IMR-90 (cell line): ENCODE measurements at regions not wholly inside any gene's neighbourhood (a gene's known extent, or its start where the extent isn't known, plus 50 kb on each side); places are given as distances from the start of the nearest gene placed in this dataset.

Experiments
- ATAC-seq: fragments of 200-7000 bp; cut with Tn5 transposase; 2 replicates; pipeline ENCODE4 v1.9.1; 2020; ENCODE audit warnings: low read depth, mild to moderate bottlenecking, moderate library complexity
- BruUV-seq: library from RNA; stranded (reverse); fragments of 400-500 nt; replicated peaks from 2 replicates; lab custom pipeline; 2021; lab: Mats Ljungman, UMichigan
- CTCF ChIA-PET: fragments of 300-600 bp; formaldehyde crosslinking; extraction: SDS; loops from one replicate; lab custom pipeline; 2021; ENCODE audit warnings: antibody characterized with exemption; lab: Yijun Ruan, JAX
- POLR2A ChIA-PET: fragments of 300-600 bp; sonication (Branson Sonifier 250); formaldehyde crosslinking; loops from one replicate; lab custom pipeline; 2022; ENCODE audit warnings: antibody characterized with exemption; ENCODE audit not compliant: unreplicated experiment; lab: Charles Lee
- DNase-seq: peaks from one replicate; pipeline ENCODE4 v3.0.0; 2013
- H2AFZ ChIP-seq: replicated peaks from 2 replicates; pipeline ENCODE3; 2013; ENCODE audit warnings: low read length, mild to moderate bottlenecking; ENCODE audit not compliant: poor library complexity
- H2AK5ac ChIP-seq: 2 replicates; pipeline ENCODE4 v1.6.1; 2013; ENCODE audit warnings: low read depth, low read length, inconsistent platforms
- H2AK9ac ChIP-seq: replicated peaks from 2 replicates; pipeline ENCODE3; 2013; ENCODE audit warnings: mild to moderate bottlenecking, low read depth, low read length, moderate library complexity; ENCODE audit not compliant: poor library complexity
- H2BK120ac ChIP-seq: 2 replicates; pipeline ENCODE4 v1.6.1; 2013; ENCODE audit warnings: low read depth, low read length, inconsistent platforms
- H2BK15ac ChIP-seq: 3 replicates; pipeline ENCODE4 v1.6.1; 2013; ENCODE audit warnings: low read depth, low read length, inconsistent platforms
- H2BK20ac ChIP-seq: 2 replicates; pipeline ENCODE4 v1.6.1; 2013; ENCODE audit warnings: low read depth, mild to moderate bottlenecking, inconsistent platforms, low read length, moderate library complexity
- H2BK5ac ChIP-seq: 2 replicates; pipeline ENCODE4 v1.6.1; 2013; ENCODE audit warnings: mild to moderate bottlenecking, low read depth, low read length, inconsistent platforms; ENCODE audit not compliant: poor library complexity, severe bottlenecking
- H3K14ac ChIP-seq: replicated peaks from 2 replicates; pipeline ENCODE4 v1.6.1; 2013; ENCODE audit warnings: low read depth, low read length, inconsistent platforms
- H3K18ac ChIP-seq: 2 replicates; pipeline ENCODE4 v1.6.1; 2013; ENCODE audit warnings: low read depth, low read length, control low read depth
- H3K23ac ChIP-seq: 2 replicates; pipeline ENCODE4 v1.6.1; 2013; ENCODE audit warnings: low read depth, low read length, inconsistent platforms
- H3K27ac ChIP-seq: 2 replicates; pipeline ENCODE4 v1.5.1; 2013; ENCODE audit warnings: mild to moderate bottlenecking, control low read depth, low read length; ENCODE audit not compliant: insufficient read depth
- H3K27me3 ChIP-seq: 2 replicates; pipeline ENCODE4 v1.6.1; 2013; ENCODE audit warnings: low read length; ENCODE audit not compliant: control insufficient read depth, insufficient read depth
- H3K36me3 ChIP-seq: 2 replicates; pipeline ENCODE4 v1.6.1; 2013; ENCODE audit warnings: low read length, mixed read lengths; ENCODE audit not compliant: control insufficient read depth, insufficient read depth
- H3K4ac ChIP-seq: 2 replicates; pipeline ENCODE4 v1.6.1; 2013; ENCODE audit warnings: low read depth, low read length, inconsistent platforms
- H3K4me1 ChIP-seq: 2 replicates; pipeline ENCODE4 v1.6.1; 2013; ENCODE audit warnings: low read length, mixed read lengths; ENCODE audit not compliant: control insufficient read depth, insufficient read depth
- H3K4me2 ChIP-seq: 2 replicates; pipeline ENCODE4 v1.6.1; 2013; ENCODE audit warnings: low read depth, mild to moderate bottlenecking, control low read depth, low read length, moderate library complexity
- H3K4me3 ChIP-seq: 2 replicates; pipeline ENCODE4 v1.5.1; 2013; ENCODE audit warnings: low read depth, mild to moderate bottlenecking, control low read depth, low read length, moderate library complexity; ENCODE audit not compliant: insufficient read depth
- H3K56ac ChIP-seq: 2 replicates; pipeline ENCODE4 v1.6.1; 2013; ENCODE audit warnings: low read length, inconsistent platforms; ENCODE audit not compliant: insufficient read depth; ENCODE audit errors: extremely low read depth
- H3K79me1 ChIP-seq, 2 experiments: 2 replicates each; pipeline ENCODE4 v1.6.1; 2013; ENCODE audit warnings: low read length in 2 of 2, inconsistent platforms in 1 of 2, low read depth in 1 of 2
- H3K9ac ChIP-seq: 2 replicates; pipeline ENCODE4 v1.6.1; 2013; ENCODE audit warnings: low read depth, low read length, control low read depth
- H3K9me1 ChIP-seq: 2 replicates; pipeline ENCODE4 v1.6.1; 2013; ENCODE audit warnings: low read length, inconsistent platforms; ENCODE audit not compliant: insufficient read depth
- H3K9me3 ChIP-seq: 2 replicates; pipeline ENCODE4 v1.6.1; 2013; ENCODE audit warnings: low read length; ENCODE audit not compliant: control insufficient read depth, insufficient read depth
- H4K20me1 ChIP-seq: 2 replicates; pipeline ENCODE4 v1.6.1; 2013; ENCODE audit warnings: low read length, inconsistent platforms; ENCODE audit not compliant: insufficient read depth
- H4K5ac ChIP-seq: 2 replicates; pipeline ENCODE4 v1.6.1; 2013; ENCODE audit warnings: mild to moderate bottlenecking, low read depth, low read length, control low read depth
- H4K8ac ChIP-seq, 2 experiments: 2 replicates each; pipeline ENCODE4 v1.6.1; 2013; ENCODE audit warnings: low read depth in 2 of 2, low read length in 2 of 2, control low read depth in 1 of 2, inconsistent platforms in 1 of 2
- H4K91ac ChIP-seq: 2 replicates; pipeline ENCODE4 v1.6.1; 2013; ENCODE audit warnings: low read depth, low read length, inconsistent platforms; ENCODE audit not compliant: insufficient read depth
- BHLHE40 ChIP-seq: fragments of 150-350 bp; IDR thresholded peaks from 2 replicates; pipeline ENCODE4 v1.6.1; 2016; ENCODE audit warnings: mild to moderate bottlenecking, low read depth, low read length
- FOS ChIP-seq: fragments of 150-350 bp; IDR thresholded peaks from 2 replicates; pipeline ENCODE4 v1.6.1; 2016; ENCODE audit warnings: low read depth, low read length
- MAFK ChIP-seq: IDR thresholded peaks from 2 replicates; pipeline ENCODE4 v1.6.1; 2012; ENCODE audit warnings: low read depth, low read length, improper control_type of control experiment
- MXI1 ChIP-seq: IDR thresholded peaks from 2 replicates; pipeline ENCODE4 v1.6.1; 2012; ENCODE audit warnings: low read depth, mild to moderate bottlenecking, low read length, moderate library complexity, borderline replicate concordance
- POLR2A ChIP-seq: IDR thresholded peaks from 2 replicates; pipeline ENCODE4 v1.6.1; 2012; ENCODE audit warnings: mild to moderate bottlenecking, low read depth, low read length
- RFX5 ChIP-seq: IDR thresholded peaks from 2 replicates; pipeline ENCODE4 v1.8.0; 2012; ENCODE audit warnings: low read depth, mild to moderate bottlenecking, low read length, moderate library complexity
- WGBS, 2 experiments: methylation state at CpG; one replicate each; pipeline versions ENCODE4 v1.1.5 to v1.1.7; 2013; ENCODE audit warnings: missing lambda C conversion rate in 2 of 2; ENCODE audit not compliant: insufficient read length in 1 of 2; ENCODE audit errors: extremely low coverage in 2 of 2; 5-methylcytosine and 5-hydroxymethylcytosine counted together
- dilution Hi-C: fragments of 300-500 bp; cut with HindIII; formaldehyde crosslinking; loops from one replicate; pipeline ENCODE4 v1.14.3; 2018; ENCODE audit warnings: low sequenced_read_pairs; ENCODE audit not compliant: unreplicated experiment
- in situ Hi-C: fragments of 300-500 bp; cut with MboI; formaldehyde crosslinking; loops from 3 replicates; pipeline ENCODE4 v1.14.3; 2019; ENCODE audit warnings: low sequenced_read_pairs, inconsistent platforms, mixed read lengths
- intact Hi-C: fragments of 100-400 bp; cut with micrococcal nuclease; formaldehyde crosslinking; loops from 2 replicates; pipeline ENCODE4 v1.10.0; 2022

DNA sequence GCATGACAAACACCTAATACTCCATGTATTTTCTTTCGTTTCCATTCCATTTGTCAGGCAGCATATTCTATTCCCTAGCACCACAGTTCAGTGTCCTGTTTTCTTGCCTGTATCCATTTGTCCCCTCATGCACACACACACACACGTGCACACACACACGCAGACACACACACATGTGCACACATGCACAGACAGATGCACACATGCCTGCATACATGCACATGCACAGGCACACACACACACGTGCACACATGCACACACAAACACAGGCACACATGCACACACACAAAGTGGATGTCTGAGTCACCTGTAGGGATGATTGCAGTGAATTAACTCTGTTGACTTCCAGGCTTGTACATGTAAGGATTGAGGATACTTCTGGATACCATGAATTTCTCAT lies 226.7 kb upstream of the SYNDIG1 start:
- 47% methylated on average over 3 of the region's 4 CpGs; no CpG with 5 or more reads in 1 of the 2 experiments for WGBS, 2 experiments
- no peak overlapping the region for H2BK15ac ChIP-seq
- no peak overlapping the region for H3K4ac ChIP-seq
- H3K23ac ChIP-seq = no peak overlapping the region
- POLR2A ChIA-PET = no interaction called here
- H4K5ac ChIP-seq = no peak overlapping the region
- no peak overlapping the region for H3K56ac ChIP-seq
- H3K4me2 ChIP-seq = no peak overlapping the region
- DNase-seq = no peak
- H3K79me1 ChIP-seq = no peaks in the 10 kb centered on the region
- no peak overlapping the region for H2BK5ac ChIP-seq
- in situ Hi-C loops = no loop called here
- no peak overlapping the region for H2BK20ac ChIP-seq
- H2AFZ ChIP-seq = no peak overlapping the region
- intact Hi-C loops = no loop called here
- ATAC-seq = no peak
- H3K27ac ChIP-seq = no peak overlapping the region
- no peak overlapping the region for H3K14ac ChIP-seq
- H2AK9ac ChIP-seq = no peak overlapping the region
- H3K9ac ChIP-seq = no peak overlapping the region
- no peak overlapping the region for H4K8ac ChIP-seq
- no peaks in the 10 kb centered on the region for H3K36me3 ChIP-seq
- H3K4me1 ChIP-seq = no peaks in the 10 kb centered on the region
- H2AK5ac ChIP-seq = no peak overlapping the region
- H3K9me3 ChIP-seq = no peaks in the 10 kb centered on the region
- H3K27me3 ChIP-seq = no peaks in the 10 kb centered on the region
- CTCF ChIA-PET = no interaction called here
- H4K20me1 ChIP-seq = no peaks in the 10 kb centered on the region
- H3K18ac ChIP-seq = no peak overlapping the region
- no peaks in the 10 kb centered on the region for H3K9me1 ChIP-seq
- H3K4me3 ChIP-seq = no peak overlapping the region
- no TSS peak for BruUV-seq
- no peak for TF ChIP-seq BHLHE40
- TF ChIP-seq MAFK = no peak
- no peak for TF ChIP-seq MXI1
- TF ChIP-seq RFX5 = no peak
- TF ChIP-seq FOS = no peak
- TF ChIP-seq POLR2A = no peak
- dilution Hi-C loops = no loop called here
- H4K91ac ChIP-seq = no peak overlapping the region
- H2BK120ac ChIP-seq = no peak overlapping the region
